ENCODE measurements at regions not wholly inside any gene's neighbourhood (a gene's known extent, or its start where the extent isn't known, plus 50 kb on each side); places are given as distances from the start of the nearest gene placed in this dataset.

- peaks cover 0 to 25% of the 10 kb centered on the region in 2 donors for H3K4me1 ChIP-seq (replicated peaks in 1 of 2)
- DNase-seq: no peak
These were observed 371.4 kb downstream of the TLE1 start for GRCh38 chr9:81317939-81318338.

GRCh38 chr9:81317223-81317622 is 372.1 kb downstream of the TLE1 start:
- TF ChIP-seq CTCF (IDR thresholded peaks at IDR 0.05): no peak
- TF ChIP-seq POLR2A (IDR thresholded peaks at IDR 0.05): no peak
- 95 to 100% (median 99%) methylated on average over 1 of the region's 1 CpG for WGBS, 4 donors
- Histone ChIP-seq H3K4me3 (no peak overlapping the region), H3K27me3 (no peaks in the 10 kb centered on the region), H3K4me1 (replicated peaks in 1 of 2) (peaks cover 0 to 25% of the 10 kb centered on the region in 2 donors), H3K36me3 (replicated peaks in 1 of 2) (no peaks in the 10 kb centered on the region), H3K27ac (no peak overlapping the region), H3K9me3 (replicated peaks in 1 of 3) (no peaks in the 10 kb centered on the region)
- intact Hi-C loops (cut with DNase I): no loop called here
- DNase-seq: no peak

More at GRCh38 chr9:81317939-81318338, 371.4 kb downstream of the TLE1 start:
- H3K27me3 ChIP-seq: no peaks in the 10 kb centered on the region
- intact Hi-C loops (cut with DNase I): no loop called here
- WGBS, 4 donors: 80 to 92% (median 89%) methylated on average over 6 to 7 of the region's 7 CpGs
- H3K4me3 ChIP-seq: no peak overlapping the region
- H3K27ac ChIP-seq: no peak overlapping the region
- no peaks in the 10 kb centered on the region for H3K36me3 ChIP-seq (replicated peaks in 1 of 2)
- TF ChIP-seq CTCF (IDR thresholded peaks at IDR 0.05) (no peak), POLR2A (IDR thresholded peaks at IDR 0.05) (no peak)
- no peaks in the 10 kb centered on the region for H3K9me3 ChIP-seq (replicated peaks in 1 of 3)

GRCh38 chr9:81314490-81314889 is 374.9 kb downstream of the TLE1 start:
- no peak for TF ChIP-seq CTCF (IDR thresholded peaks at IDR 0.05)
- TF ChIP-seq POLR2A (IDR thresholded peaks at IDR 0.05): no peak
- intact Hi-C loops (cut with DNase I): no loop called here
- peak; percentile 78 to 95 (median 91) for DNase-seq
- Histone ChIP-seq H3K36me3 (replicated peaks in 1 of 2) (no peaks in the 10 kb centered on the region), H3K9me3 (replicated peaks in 1 of 3) (no peaks in the 10 kb centered on the region), H3K27ac (peak overlapping the region in 1 of 5 donors; percentile 61), H3K4me3 (no peak overlapping the region), H3K4me1 (replicated peaks in 1 of 2) (peaks cover 0 to 20% of the 10 kb centered on the region in 2 donors), H3K27me3 (no peaks in the 10 kb centered on the region)
- 17 to 35% (median 27%) methylated on average over 3 of the region's 3 CpGs for WGBS, 4 donors

- H3K27ac ChIP-seq: peak overlapping the region in 1 of 5 donors; percentile 61
- H3K4me3 ChIP-seq: no peak overlapping the region
- intact Hi-C loops (cut with DNase I): no loop called here
- no peaks in the 10 kb centered on the region for H3K27me3 ChIP-seq
- TF ChIP-seq CTCF (IDR thresholded peaks at IDR 0.05): no peak
- no peak for TF ChIP-seq POLR2A (IDR thresholded peaks at IDR 0.05)
- DNase-seq: no peak
- WGBS, 4 donors: 93 to 98% (median 97%) methylated on average over 2 of the region's 2 CpGs
- H3K4me1 ChIP-seq (replicated peaks in 1 of 2): peaks cover 0 to 18% of the 10 kb centered on the region in 2 donors
- no peaks in the 10 kb centered on the region for H3K36me3 ChIP-seq (replicated peaks in 1 of 2)
- no peaks in the 10 kb centered on the region for H3K9me3 ChIP-seq (replicated peaks in 1 of 3)
These were observed 375.5 kb downstream of the TLE1 start for GRCh38 chr9:81313877-81314276.

All from adrenal gland (tissue), 9 donors.